ENCODE measurements at regions not wholly inside any gene's neighbourhood (a gene's known extent, or its start where the extent isn't known, plus 50 kb on each side); places are given as distances from the start of the nearest gene placed in this dataset.
"Not testable (repeated sequence)": the region's sequence is repeated elsewhere in the genome, so short reads cannot be mapped to it uniquely, and the experiment has no call there.

GRCh38 chr14:49073292-49073691, 512.9 kb downstream of the RPS29 start:
- TF ChIP-seq, protein P1, sequence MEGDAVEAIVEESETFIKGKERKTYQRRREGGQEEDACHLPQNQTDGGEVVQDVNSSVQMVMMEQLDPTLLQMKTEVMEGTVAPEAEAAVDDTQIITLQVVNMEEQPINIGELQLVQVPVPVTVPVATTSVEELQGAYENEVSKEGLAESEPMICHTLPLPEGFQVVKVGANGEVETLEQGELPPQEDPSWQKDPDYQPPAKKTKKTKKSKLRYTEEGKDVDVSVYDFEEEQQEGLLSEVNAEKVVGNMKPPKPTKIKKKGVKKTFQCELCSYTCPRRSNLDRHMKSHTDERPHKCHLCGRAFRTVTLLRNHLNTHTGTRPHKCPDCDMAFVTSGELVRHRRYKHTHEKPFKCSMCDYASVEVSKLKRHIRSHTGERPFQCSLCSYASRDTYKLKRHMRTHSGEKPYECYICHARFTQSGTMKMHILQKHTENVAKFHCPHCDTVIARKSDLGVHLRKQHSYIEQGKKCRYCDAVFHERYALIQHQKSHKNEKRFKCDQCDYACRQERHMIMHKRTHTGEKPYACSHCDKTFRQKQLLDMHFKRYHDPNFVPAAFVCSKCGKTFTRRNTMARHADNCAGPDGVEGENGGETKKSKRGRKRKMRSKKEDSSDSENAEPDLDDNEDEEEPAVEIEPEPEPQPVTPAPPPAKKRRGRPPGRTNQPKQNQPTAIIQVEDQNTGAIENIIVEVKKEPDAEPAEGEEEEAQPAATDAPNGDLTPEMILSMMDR (conservative IDR thresholded peaks at IDR 0.05 in 1 of 2, IDR thresholded peaks at IDR 0.05 in 1 of 2; ENCODE audit: extremely low read depth in 1 of 2, insufficient read depth in 1 of 2, low read depth in 1 of 2, low read length in 2 of 2): not testable (repeated sequence)
- TF ChIP-seq EZH2 (IDR thresholded peaks at IDR 0.05; ENCODE audit: borderline replicate concordance, low read length): not testable (repeated sequence)

Data from mammary epithelial cell (primary cell).